ENCODE measurements at regions not wholly inside any gene's neighbourhood (a gene's known extent, or its start where the extent isn't known, plus 50 kb on each side); places are given as distances from the start of the nearest gene placed in this dataset.
"Not testable (repeated sequence)": the region's sequence is repeated elsewhere in the genome, so short reads cannot be mapped to it uniquely, and the experiment has no call there.

DNA sequence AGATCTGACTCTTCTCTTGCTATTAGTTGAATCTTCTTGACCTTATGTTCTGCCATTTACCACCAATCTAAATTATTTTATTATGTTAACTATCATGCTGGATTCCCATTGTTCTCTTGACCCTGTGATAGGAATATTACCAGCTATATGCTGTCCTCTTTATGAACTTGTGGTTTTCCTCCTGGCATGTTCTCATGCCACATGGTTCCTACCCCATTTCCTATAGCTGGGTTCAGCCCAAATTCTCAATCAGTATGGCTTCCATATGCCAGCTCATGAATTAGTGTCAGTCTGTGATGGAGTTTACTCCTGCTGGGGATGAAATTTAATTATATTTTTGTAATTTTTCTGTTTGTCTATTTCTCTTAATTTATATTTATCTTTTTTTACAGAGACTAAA is 430.5 kb downstream of the SMARCA1 start:
- H3K36me3 Mint-ChIP-seq (ENCODE audit: low read depth) = no peaks in the 10 kb centered on the region
- H3K9me3 Mint-ChIP-seq = no peaks in the 10 kb centered on the region
- no peaks in the 10 kb centered on the region for H3K27me3 Mint-ChIP-seq (ENCODE audit: low read depth)
- H3K4me1 Mint-ChIP-seq = no peaks in the 10 kb centered on the region
- no peak overlapping the region for H3K4me3 Mint-ChIP-seq
- TF ChIP-seq, protein P1, sequence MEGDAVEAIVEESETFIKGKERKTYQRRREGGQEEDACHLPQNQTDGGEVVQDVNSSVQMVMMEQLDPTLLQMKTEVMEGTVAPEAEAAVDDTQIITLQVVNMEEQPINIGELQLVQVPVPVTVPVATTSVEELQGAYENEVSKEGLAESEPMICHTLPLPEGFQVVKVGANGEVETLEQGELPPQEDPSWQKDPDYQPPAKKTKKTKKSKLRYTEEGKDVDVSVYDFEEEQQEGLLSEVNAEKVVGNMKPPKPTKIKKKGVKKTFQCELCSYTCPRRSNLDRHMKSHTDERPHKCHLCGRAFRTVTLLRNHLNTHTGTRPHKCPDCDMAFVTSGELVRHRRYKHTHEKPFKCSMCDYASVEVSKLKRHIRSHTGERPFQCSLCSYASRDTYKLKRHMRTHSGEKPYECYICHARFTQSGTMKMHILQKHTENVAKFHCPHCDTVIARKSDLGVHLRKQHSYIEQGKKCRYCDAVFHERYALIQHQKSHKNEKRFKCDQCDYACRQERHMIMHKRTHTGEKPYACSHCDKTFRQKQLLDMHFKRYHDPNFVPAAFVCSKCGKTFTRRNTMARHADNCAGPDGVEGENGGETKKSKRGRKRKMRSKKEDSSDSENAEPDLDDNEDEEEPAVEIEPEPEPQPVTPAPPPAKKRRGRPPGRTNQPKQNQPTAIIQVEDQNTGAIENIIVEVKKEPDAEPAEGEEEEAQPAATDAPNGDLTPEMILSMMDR (IDR thresholded peaks at IDR 0.05; ENCODE audit: unreplicated experiment in 3 of 3) = no peak
- H3K27ac Mint-ChIP-seq = no peak overlapping the region

DNA sequence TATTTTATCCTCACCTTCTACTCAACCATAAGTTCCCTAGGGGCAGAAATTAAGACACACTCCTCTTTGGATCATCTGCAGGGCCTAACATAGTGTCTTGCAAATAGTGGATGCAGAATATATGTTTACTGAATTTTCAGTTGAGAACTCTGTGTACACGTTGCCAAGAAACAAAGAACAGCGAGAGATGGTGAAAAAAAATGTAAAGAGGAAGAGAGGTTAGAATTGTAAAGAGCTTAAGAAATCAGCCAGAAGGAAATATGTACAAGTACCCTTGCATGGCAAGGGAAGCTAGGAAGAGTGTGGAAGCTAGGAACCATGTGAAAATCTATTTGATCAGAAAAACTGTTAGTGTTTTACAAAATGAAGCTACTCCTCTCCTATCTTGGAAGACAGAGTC is 431.0 kb downstream of the SMARCA1 start:
- Mint-ChIP-seq H3K36me3 (ENCODE audit: low read depth) (peaks cover 3% of the 10 kb centered on the region), H3K4me1 (no peaks in the 10 kb centered on the region), H3K4me3 (no peak overlapping the region)

DNA sequence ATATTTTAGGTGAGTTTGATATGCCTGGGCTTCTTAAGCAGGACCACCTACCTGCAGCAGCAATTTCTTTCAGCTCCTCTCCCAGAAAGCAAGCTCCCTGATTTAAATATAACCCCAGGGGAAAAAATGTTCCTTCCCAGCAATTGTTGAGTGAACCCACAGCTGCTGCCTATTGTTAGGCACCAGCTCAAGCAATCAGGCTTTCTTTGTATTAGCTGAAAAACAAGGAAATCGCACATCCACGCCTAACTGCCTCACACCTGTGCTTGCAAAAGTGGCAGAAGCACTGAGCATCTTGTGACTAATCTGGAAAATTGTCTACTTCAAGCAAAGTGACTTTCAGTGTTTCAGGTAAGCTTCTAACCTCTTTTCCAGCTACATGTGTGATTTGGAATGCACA is 432.2 kb downstream of the SMARCA1 start:
- no peak overlapping the region for H3K27ac Mint-ChIP-seq
- H3K36me3 Mint-ChIP-seq (ENCODE audit: low read depth) = peaks cover 4% of the 10 kb centered on the region
- no peaks in the 10 kb centered on the region for H3K4me1 Mint-ChIP-seq
- TF ChIP-seq, protein P1 (IDR thresholded peaks at IDR 0.05; ENCODE audit: unreplicated experiment in 3 of 3) = no peak
- no peak overlapping the region for H3K4me3 Mint-ChIP-seq
- H3K9me3 Mint-ChIP-seq = peaks cover 2% of the 10 kb centered on the region
- H3K27me3 Mint-ChIP-seq (ENCODE audit: low read depth) = no peaks in the 10 kb centered on the region

More for the DNA sequence above, 431.0 kb downstream of the SMARCA1 start:
- TF ChIP-seq, protein P1 (IDR thresholded peaks at IDR 0.05; ENCODE audit: unreplicated experiment in 3 of 3) = no peak
- H3K9me3 Mint-ChIP-seq = peaks cover 2% of the 10 kb centered on the region
- H3K27me3 Mint-ChIP-seq (ENCODE audit: low read depth) = no peaks in the 10 kb centered on the region
- no peak overlapping the region for H3K27ac Mint-ChIP-seq

DNA sequence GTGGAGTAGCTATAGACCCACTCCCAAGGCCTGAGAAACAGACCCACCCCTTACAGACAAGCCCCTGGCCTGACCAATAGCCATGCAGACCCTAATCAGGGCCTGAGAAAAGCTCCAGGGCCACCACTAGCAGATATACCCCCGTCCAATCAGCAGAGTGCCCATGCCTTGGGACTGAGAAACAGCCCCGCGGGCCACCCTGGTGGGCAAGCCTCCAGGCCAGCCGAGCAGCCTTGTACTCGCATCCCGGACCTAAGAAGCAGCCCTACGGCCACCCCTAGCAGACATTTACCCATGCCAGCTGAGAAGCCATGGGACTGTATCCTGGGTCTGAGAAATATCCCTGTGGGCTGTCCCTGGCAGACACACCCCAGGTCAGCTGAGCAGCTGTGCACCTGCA is 436.5 kb downstream of the SMARCA1 start:
- TF ChIP-seq, protein P1 (IDR thresholded peaks at IDR 0.05; ENCODE audit: unreplicated experiment in 3 of 3) = no peak
- H3K9me3 Mint-ChIP-seq = peaks cover 2% of the 10 kb centered on the region
- no peak overlapping the region for H3K4me3 Mint-ChIP-seq
- H3K36me3 Mint-ChIP-seq (ENCODE audit: low read depth) = peaks cover 4% of the 10 kb centered on the region
- H3K27ac Mint-ChIP-seq = no peak overlapping the region
- no peaks in the 10 kb centered on the region for H3K27me3 Mint-ChIP-seq (ENCODE audit: low read depth)
- no peaks in the 10 kb centered on the region for H3K4me1 Mint-ChIP-seq

DNA sequence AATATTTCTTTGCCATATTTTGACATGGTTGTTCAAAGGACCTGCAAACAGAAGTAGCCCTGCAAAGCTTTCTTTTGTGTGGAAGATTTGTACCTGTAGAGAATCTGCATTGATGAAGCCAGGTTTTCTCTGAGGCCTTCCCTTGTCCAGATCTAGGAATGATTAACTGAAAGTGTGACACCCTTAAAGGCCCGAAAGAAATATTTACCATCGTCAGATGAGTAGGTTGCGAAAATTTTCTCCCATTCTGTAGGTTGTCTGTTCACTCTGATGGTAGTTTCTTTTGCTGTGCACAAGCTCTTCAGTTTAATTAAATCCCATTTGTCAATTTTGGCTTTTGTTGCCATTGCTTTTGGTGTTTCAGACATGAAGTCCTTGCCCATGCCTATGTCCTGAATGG is 439.0 kb downstream of the SMARCA1 start:
- not testable (repeated sequence) for H3K27ac Mint-ChIP-seq, H3K4me1 Mint-ChIP-seq

DNA sequence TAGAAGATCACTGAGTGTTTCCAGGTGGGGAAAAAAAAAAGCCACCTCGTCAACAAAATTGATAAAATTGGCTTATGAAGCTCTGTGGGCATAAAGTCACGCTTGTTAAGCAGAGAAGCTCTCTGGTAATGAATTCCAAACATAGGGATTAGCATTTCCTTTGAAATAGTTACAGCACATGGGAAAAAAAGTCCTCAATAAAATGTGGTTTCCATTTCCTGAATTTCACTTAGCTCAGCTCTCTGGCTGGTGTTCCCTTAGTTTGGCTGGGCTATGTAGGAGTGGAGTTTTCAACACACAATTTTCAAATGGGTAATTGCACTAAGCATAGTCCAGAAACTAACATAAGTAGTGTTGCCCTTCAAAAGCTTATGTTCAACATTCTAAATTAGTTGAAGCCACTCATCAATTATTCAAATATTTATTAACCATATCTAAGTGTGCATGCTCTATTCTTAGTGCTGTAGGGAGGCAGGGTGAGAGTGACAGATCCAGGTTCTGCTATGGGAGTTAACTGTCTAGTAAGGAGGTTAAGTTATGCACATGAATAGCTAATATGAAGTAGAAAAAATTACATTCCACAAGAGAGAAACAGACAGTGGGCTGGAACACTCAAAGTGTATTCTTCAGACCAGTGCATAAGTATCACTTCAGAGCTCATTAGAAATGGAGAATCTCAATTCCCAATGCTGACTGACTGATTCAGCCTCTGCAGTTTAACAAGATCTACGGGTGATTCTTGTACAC is 445.7 kb downstream of the SMARCA1 start:
- Mint-ChIP-seq H3K36me3 (ENCODE audit: low read depth) (no peaks in the 10 kb centered on the region), H3K9me3 (peaks cover 7% of the 10 kb centered on the region), H3K4me1 (peaks cover 12% of the 10 kb centered on the region), H3K27ac (peak overlapping the region; percentile 60 to 76 (median 62)), H3K4me3 (no peak overlapping the region), H3K27me3 (ENCODE audit: low read depth) (no peaks in the 10 kb centered on the region)
- TF ChIP-seq, protein P1 (IDR thresholded peaks at IDR 0.05; ENCODE audit: unreplicated experiment in 3 of 3) = no peak

More for the DNA sequence above, 439.0 kb downstream of the SMARCA1 start:
- not testable (repeated sequence) for H3K4me3 Mint-ChIP-seq; H3K36me3 Mint-ChIP-seq (ENCODE audit: low read depth); H3K27me3 Mint-ChIP-seq (ENCODE audit: low read depth); H3K9me3 Mint-ChIP-seq

All from nephron (organoid).